ENCODE measurements at regions not wholly inside any gene's neighbourhood (a gene's known extent, or its start where the extent isn't known, plus 50 kb on each side); places are given as distances from the start of the nearest gene placed in this dataset.

DNA sequence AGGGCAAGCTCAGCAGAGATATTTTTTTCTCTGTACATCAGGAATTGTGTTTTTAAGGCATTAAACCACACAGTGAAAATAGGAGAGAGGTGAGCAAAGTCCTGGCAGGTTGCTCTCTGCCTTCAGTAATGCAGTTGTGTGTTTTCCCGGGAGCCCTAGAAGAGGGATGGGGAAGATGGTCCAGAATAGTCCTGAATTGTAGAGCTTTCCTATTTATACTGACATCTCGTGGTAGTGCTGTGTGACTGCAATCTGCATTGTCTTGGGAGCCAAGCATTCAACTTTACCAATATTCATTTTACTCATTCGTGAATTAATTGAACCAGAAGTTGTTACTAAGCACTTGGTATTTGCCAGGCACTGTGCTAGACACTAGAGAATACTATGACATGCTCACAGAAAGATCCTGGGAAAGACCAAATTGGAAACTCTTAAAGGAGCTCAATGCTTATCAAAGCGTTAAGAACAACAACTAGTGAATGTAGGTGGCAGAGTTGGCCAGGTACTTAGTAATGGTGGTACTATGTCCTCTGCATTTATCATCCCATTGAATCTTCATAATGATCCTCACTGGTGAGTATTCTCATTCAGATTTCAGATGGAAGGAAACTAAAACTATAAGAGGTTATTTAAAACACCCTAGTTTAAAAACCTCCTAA is 214.6 kb downstream of the TRIB2 start:
- WGBS (ENCODE audit: insufficient coverage) = no CpG with 5 or more reads among the region's 4 CpGs
- no peaks in the 10 kb centered on the region for H3K36me3 ChIP-seq (ENCODE audit: control insufficient read depth, insufficient read depth, low read length)
- H3K4me1 ChIP-seq (ENCODE audit: control insufficient read depth, insufficient read depth, low read length) = peaks cover 2% of the 10 kb centered on the region
- DNase-seq (ENCODE audit: low read depth in 4 of 6, low spot score in 6 of 6) = peak in 3 of 6 donors; percentile 37 to 86 (median 71)
- no peaks in the 10 kb centered on the region for H3K27me3 ChIP-seq (ENCODE audit: control insufficient read depth, insufficient read depth, low read length)
- H3K9me3 ChIP-seq (ENCODE audit: control insufficient read depth, insufficient read depth, low read length) = no peaks in the 10 kb centered on the region
- no peak overlapping the region for H3K4me3 ChIP-seq (ENCODE audit: low read depth, low read length)
- no peak overlapping the region for H3K27ac ChIP-seq (ENCODE audit: low read depth, low read length)

DNA sequence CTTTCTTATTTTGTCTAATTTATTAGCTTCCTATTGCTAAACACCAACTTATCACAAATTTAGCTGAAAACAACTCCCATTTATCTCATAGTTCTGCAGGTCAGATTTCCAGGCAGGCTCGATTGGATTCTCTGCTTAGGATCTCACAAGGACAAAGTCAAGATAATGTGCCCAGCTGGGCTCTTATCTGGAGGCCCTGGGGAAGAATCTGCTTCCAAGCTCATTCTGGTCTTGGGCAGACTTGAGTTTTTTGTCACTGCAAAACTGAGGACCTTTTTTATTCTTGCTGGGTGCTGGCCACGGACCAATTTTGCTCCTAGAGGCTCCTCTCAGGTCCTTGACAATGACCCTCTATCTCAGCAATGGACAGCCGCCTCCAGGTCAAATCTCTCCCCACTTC is 215.5 kb downstream of the TRIB2 start:
- no peak overlapping the region for H3K27ac ChIP-seq (ENCODE audit: low read depth, low read length)
- peaks cover 2% of the 10 kb centered on the region for H3K4me1 ChIP-seq (ENCODE audit: control insufficient read depth, insufficient read depth, low read length)
- WGBS (ENCODE audit: insufficient coverage) = 67% methylated on average over 3 of the region's 3 CpGs
- DNase-seq (ENCODE audit: low read depth in 4 of 6, low spot score in 6 of 6) = no peak
- H3K36me3 ChIP-seq (ENCODE audit: control insufficient read depth, insufficient read depth, low read length) = no peaks in the 10 kb centered on the region
- H3K4me3 ChIP-seq (ENCODE audit: low read depth, low read length) = no peak overlapping the region
- H3K27me3 ChIP-seq (ENCODE audit: control insufficient read depth, insufficient read depth, low read length) = no peaks in the 10 kb centered on the region
- no peaks in the 10 kb centered on the region for H3K9me3 ChIP-seq (ENCODE audit: control insufficient read depth, insufficient read depth, low read length)

DNA sequence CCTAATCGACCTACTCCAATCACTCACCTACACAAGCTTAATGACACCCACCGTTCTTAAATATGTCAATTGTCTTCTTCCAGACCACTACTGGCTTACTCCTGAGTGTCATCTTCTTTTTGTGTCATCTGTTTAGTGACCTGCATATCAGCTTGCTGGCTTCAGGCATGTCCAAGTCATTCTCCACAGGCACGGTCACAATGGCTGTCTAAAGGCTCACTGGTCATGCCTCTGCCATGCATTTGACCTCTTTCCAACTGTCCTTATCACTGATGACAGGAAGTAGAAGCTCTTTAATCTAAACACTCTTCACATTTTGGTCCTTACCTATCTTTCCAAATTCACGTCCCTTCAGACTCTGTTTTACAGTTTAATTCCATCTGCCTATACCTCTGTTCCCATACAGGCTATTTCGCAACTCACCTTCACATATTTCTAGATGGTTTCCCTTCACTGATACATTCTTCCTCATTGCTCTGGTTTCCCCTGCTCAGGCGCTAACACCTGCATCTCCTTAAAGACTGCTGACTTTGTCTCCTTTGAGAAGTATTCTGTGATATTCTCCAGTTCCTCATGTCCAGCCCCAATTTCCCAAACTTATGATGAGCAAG is 217.5 kb downstream of the TRIB2 start:
- no peak overlapping the region for H3K4me3 ChIP-seq (ENCODE audit: low read depth, low read length)
- no peak overlapping the region for H3K27ac ChIP-seq (ENCODE audit: low read depth, low read length)
- no peaks in the 10 kb centered on the region for H3K36me3 ChIP-seq (ENCODE audit: control insufficient read depth, insufficient read depth, low read length)
- H3K27me3 ChIP-seq (ENCODE audit: control insufficient read depth, insufficient read depth, low read length) = no peaks in the 10 kb centered on the region
- DNase-seq (ENCODE audit: low read depth in 4 of 6, low spot score in 6 of 6) = no peak
- H3K9me3 ChIP-seq (ENCODE audit: control insufficient read depth, insufficient read depth, low read length) = no peaks in the 10 kb centered on the region
- peaks cover 2% of the 10 kb centered on the region for H3K4me1 ChIP-seq (ENCODE audit: control insufficient read depth, insufficient read depth, low read length)
- WGBS (ENCODE audit: insufficient coverage) = 88% methylated on average over 5 of the region's 6 CpGs

DNA sequence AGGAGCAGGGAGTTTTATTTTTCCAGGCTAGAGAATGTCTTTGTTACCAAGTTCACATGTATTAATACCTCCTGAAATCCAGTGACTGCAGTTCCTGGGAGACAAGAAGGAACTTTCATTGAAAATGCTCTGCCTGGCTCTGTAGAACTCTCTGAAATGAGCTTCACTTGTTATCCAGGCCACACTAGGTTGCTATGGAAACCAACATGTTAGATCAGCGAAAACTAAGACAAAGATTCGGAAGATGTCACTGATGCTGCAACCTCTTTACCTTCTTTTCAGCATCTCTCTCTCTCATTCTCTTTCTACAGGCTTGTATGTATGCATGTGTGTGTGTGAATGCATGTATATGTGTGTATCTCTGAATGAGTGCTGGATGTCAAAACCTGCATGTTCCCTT is 218.5 kb downstream of the TRIB2 start:
- peak in 5 of 6 donors; percentile 61 to 95 (median 71) for DNase-seq (ENCODE audit: low read depth in 4 of 6, low spot score in 6 of 6)
- Histone ChIP-seq H3K27me3 (ENCODE audit: control insufficient read depth, insufficient read depth, low read length) (no peaks in the 10 kb centered on the region), H3K4me1 (ENCODE audit: control insufficient read depth, insufficient read depth, low read length) (no peaks in the 10 kb centered on the region), H3K9me3 (ENCODE audit: control insufficient read depth, insufficient read depth, low read length) (no peaks in the 10 kb centered on the region), H3K27ac (ENCODE audit: low read depth, low read length) (peak overlapping the region; percentile 17), H3K4me3 (ENCODE audit: low read depth, low read length) (no peak overlapping the region), H3K36me3 (ENCODE audit: control insufficient read depth, insufficient read depth, low read length) (no peaks in the 10 kb centered on the region)
- 0% methylated on average over 1 of the region's 2 CpGs for WGBS (ENCODE audit: insufficient coverage)

DNA sequence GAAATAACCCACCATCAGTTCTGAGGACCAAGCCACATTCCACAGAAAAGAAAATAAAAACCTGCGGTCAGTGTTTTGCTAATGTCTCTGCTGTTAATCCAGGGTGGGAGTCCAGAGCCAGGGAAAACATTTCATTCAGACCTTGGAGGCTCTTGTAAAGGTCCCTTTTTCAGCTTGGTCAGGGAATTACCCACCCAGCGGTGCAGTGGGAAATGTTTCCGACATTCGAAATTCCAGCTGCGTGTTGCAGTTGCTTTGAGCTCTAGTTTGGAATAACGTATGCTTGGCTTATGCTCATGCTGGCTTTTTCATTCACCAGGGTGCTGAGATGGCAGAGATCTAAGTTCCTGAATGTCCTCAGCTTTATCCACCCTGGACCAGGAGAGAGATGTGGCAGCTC is 219.1 kb downstream of the TRIB2 start:
- DNase-seq (ENCODE audit: low read depth in 4 of 6, low spot score in 6 of 6) = peak in 2 of 6 donors; percentile 50 to 71
- no peaks in the 10 kb centered on the region for H3K27me3 ChIP-seq (ENCODE audit: control insufficient read depth, insufficient read depth, low read length)
- 63% methylated on average over 5 of the region's 6 CpGs for WGBS (ENCODE audit: insufficient coverage)
- no peaks in the 10 kb centered on the region for H3K9me3 ChIP-seq (ENCODE audit: control insufficient read depth, insufficient read depth, low read length)
- no peaks in the 10 kb centered on the region for H3K36me3 ChIP-seq (ENCODE audit: control insufficient read depth, insufficient read depth, low read length)
- H3K4me1 ChIP-seq (ENCODE audit: control insufficient read depth, insufficient read depth, low read length) = no peaks in the 10 kb centered on the region
- H3K4me3 ChIP-seq (ENCODE audit: low read depth, low read length) = no peak overlapping the region
- H3K27ac ChIP-seq (ENCODE audit: low read depth, low read length) = peak overlapping the region; percentile 17

DNA sequence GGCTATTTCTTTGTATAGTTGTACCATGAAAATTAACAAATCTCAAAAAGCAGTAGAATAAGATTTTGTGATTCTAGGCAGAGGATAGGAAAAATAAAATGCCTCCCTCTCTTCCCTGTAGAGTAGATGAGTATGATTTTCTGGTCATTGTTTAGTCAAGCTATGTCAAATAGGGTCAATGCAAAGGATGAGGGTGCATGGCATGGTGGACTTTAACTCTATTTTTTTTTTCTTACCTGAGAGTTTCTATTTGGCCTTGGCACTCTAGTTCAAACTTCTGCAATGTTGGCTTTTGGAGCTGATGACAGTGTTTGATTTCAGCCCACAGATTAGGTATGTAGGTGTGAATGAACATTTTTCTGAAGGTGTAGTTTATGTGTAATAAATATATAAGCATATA is 224.5 kb downstream of the TRIB2 start:
- H3K4me3 ChIP-seq (ENCODE audit: low read depth, low read length) = no peak overlapping the region
- H3K36me3 ChIP-seq (ENCODE audit: control insufficient read depth, insufficient read depth, low read length) = no peaks in the 10 kb centered on the region
- no peak for DNase-seq (ENCODE audit: low read depth in 4 of 6, low spot score in 6 of 6)
- H3K27me3 ChIP-seq (ENCODE audit: control insufficient read depth, insufficient read depth, low read length) = no peaks in the 10 kb centered on the region
- H3K9me3 ChIP-seq (ENCODE audit: control insufficient read depth, insufficient read depth, low read length) = no peaks in the 10 kb centered on the region
- no peak overlapping the region for H3K27ac ChIP-seq (ENCODE audit: low read depth, low read length)
- H3K4me1 ChIP-seq (ENCODE audit: control insufficient read depth, insufficient read depth, low read length) = no peaks in the 10 kb centered on the region

DNA sequence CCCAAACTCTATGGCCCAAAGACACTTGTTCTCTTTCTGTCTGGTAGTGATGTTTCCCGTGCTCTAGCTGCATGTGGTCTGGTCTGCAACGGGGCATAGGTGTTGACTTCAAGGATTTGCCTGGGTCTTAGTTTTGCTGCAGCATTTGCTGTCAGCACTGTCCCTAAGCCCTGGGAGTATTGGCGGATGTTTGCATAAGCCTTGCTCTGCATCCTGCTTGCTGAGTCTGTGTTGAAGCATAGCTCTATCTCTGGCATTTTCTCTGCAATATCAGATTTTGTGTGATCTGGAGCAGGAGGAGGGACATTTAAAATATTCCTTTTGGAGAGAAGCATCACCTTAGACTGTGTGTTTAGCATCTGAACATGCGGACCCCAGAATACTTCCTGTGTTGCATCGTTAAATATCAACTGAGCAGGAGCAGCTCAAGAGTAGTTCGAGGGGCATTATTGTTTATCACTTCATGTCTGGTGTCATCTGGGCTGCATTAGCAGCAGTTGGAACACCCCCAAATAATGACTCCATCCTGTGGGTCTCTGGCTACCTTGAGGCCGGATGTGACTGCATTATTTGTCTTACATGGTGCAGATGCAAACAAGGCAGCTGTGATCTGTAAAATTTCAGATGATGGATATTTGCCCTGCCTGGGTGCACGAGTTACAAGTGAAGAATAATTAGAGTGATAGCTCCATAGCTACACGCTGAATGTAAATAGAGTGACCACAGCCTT is 231.7 kb downstream of the TRIB2 start:
- Histone ChIP-seq H3K4me3 (ENCODE audit: low read depth, low read length) (no peak overlapping the region), H3K4me1 (ENCODE audit: control insufficient read depth, insufficient read depth, low read length) (no peaks in the 10 kb centered on the region), H3K36me3 (ENCODE audit: control insufficient read depth, insufficient read depth, low read length) (no peaks in the 10 kb centered on the region), H3K9me3 (ENCODE audit: control insufficient read depth, insufficient read depth, low read length) (no peaks in the 10 kb centered on the region), H3K27me3 (ENCODE audit: control insufficient read depth, insufficient read depth, low read length) (no peaks in the 10 kb centered on the region), H3K27ac (ENCODE audit: low read depth, low read length) (no peak overlapping the region)
- no peak for DNase-seq (ENCODE audit: low read depth in 4 of 6, low spot score in 6 of 6)
- WGBS (ENCODE audit: insufficient coverage) = 72% methylated on average over 7 of the region's 9 CpGs

DNA sequence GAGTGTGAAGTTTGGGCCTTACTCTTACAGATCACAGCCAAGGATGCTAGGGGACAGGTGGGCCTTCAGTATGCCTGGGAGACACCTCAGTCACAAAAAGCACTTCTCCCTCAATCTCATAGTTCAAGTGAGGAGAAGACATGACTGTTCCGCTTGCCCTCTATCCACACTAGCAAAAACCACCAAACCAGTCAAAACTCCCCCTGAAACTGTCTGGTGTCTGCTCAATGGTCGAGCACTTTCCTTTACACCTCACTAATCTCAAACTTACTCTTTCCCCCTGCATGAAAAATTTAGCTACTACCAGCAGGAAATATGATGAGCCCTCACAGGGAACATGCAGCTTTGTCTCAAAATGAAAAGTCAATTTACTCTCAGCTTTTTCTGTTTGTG is 232.2 kb downstream of the TRIB2 start:
- no peaks in the 10 kb centered on the region for H3K9me3 ChIP-seq (ENCODE audit: control insufficient read depth, insufficient read depth, low read length)
- DNase-seq (ENCODE audit: low read depth in 4 of 6, low spot score in 6 of 6) = peak in 1 of 6 donors; percentile 21
- H3K27me3 ChIP-seq (ENCODE audit: control insufficient read depth, insufficient read depth, low read length) = no peaks in the 10 kb centered on the region
- H3K4me3 ChIP-seq (ENCODE audit: low read depth, low read length) = no peak overlapping the region
- 94% methylated on average over 2 of the region's 2 CpGs for WGBS (ENCODE audit: insufficient coverage)
- no peak overlapping the region for H3K27ac ChIP-seq (ENCODE audit: low read depth, low read length)
- H3K4me1 ChIP-seq (ENCODE audit: control insufficient read depth, insufficient read depth, low read length) = no peaks in the 10 kb centered on the region
- H3K36me3 ChIP-seq (ENCODE audit: control insufficient read depth, insufficient read depth, low read length) = no peaks in the 10 kb centered on the region

DNA sequence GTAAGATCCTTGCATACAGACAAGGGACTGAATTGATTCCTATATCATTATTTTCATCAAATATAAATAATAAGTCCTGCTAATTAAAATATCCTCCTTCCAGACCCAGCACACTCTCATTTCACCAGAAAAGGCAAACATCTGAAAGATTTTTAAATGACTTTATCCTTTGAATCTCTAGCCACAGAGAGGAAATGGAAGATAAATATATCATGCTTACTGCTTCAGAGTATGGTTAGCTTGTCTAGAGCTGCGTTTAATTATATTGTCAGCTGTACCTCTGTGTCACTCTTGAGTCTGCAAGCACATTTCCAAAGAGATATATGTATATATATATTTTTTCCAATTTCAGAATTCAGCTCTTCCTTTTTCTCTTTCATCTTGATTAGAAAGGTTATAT is 232.7 kb downstream of the TRIB2 start:
- no CpG with 5 or more reads among the region's 1 CpG for WGBS (ENCODE audit: insufficient coverage)
- Histone ChIP-seq H3K27ac (ENCODE audit: low read depth, low read length) (no peak overlapping the region), H3K4me1 (ENCODE audit: control insufficient read depth, insufficient read depth, low read length) (no peaks in the 10 kb centered on the region), H3K27me3 (ENCODE audit: control insufficient read depth, insufficient read depth, low read length) (no peaks in the 10 kb centered on the region), H3K9me3 (ENCODE audit: control insufficient read depth, insufficient read depth, low read length) (no peaks in the 10 kb centered on the region), H3K4me3 (ENCODE audit: low read depth, low read length) (no peak overlapping the region), H3K36me3 (ENCODE audit: control insufficient read depth, insufficient read depth, low read length) (no peaks in the 10 kb centered on the region)
- DNase-seq (ENCODE audit: low read depth in 4 of 6, low spot score in 6 of 6) = no peak

DNA sequence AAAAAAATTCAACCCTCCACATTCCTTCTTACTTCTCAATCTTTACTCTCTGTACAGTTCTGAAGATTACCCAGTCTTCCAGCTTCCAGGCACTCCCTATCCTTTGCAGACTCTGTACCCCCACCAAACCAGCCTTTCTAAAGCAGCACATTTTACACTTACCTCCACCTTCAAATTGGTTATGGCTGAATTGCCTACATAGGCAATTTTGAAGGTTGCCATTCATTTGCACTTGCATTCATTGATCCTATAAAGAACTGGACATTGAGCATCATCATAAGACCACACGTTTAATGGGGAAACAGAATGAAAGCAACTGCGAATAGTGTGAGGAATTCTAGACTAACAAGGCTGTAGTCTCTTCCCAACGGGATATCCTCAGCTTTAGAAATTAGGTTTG is 233.4 kb downstream of the TRIB2 start:
- no peaks in the 10 kb centered on the region for H3K27me3 ChIP-seq (ENCODE audit: control insufficient read depth, insufficient read depth, low read length)
- no peaks in the 10 kb centered on the region for H3K9me3 ChIP-seq (ENCODE audit: control insufficient read depth, insufficient read depth, low read length)
- H3K4me3 ChIP-seq (ENCODE audit: low read depth, low read length) = no peak overlapping the region
- H3K36me3 ChIP-seq (ENCODE audit: control insufficient read depth, insufficient read depth, low read length) = no peaks in the 10 kb centered on the region
- H3K27ac ChIP-seq (ENCODE audit: low read depth, low read length) = no peak overlapping the region
- H3K4me1 ChIP-seq (ENCODE audit: control insufficient read depth, insufficient read depth, low read length) = no peaks in the 10 kb centered on the region
- WGBS (ENCODE audit: insufficient coverage) = 100% methylated on average over 3 of the region's 3 CpGs
- DNase-seq (ENCODE audit: low read depth in 4 of 6, low spot score in 6 of 6) = no peak

Measured in spinal cord (tissue), 9 donors.